Liver (tissue), 8 donors: ENCODE measurements at regions not wholly inside any gene's neighbourhood (a gene's known extent, or its start where the extent isn't known, plus 50 kb on each side); places are given as distances from the start of the nearest gene placed in this dataset.

Experiments used
- DNase-seq: peaks from one replicate; pipeline ENCODE4 v3.0.0-alpha.2; 2017; ENCODE audit warnings: low spot score
- H3K27ac ChIP-seq, 2 donors: one replicate each; pipeline ENCODE4 v1.7.0; 2013; ENCODE audit warnings: inconsistent platforms in 2 of 2, low read length in 2 of 2, control low read depth in 1 of 2, low read depth in 1 of 2, mild to moderate bottlenecking in 1 of 2
- H3K27me3 ChIP-seq, 4 donors: one replicate each; pipeline versions ENCODE4 v1.6.1 to v1.7.0; 2013; ENCODE audit warnings: low read length in 3 of 4, inconsistent platforms in 1 of 4, mild to moderate bottlenecking in 1 of 4, moderate library complexity in 1 of 4; ENCODE audit not compliant: control insufficient read depth in 4 of 4, insufficient read depth in 4 of 4
- H3K36me3 ChIP-seq, 4 donors: one replicate each; pipeline versions ENCODE4 v1.6.1 to v1.7.0; 2013; ENCODE audit warnings: low read length in 3 of 4, mild to moderate bottlenecking in 3 of 4, low read depth in 1 of 4, moderate library complexity in 1 of 4; ENCODE audit not compliant: control insufficient read depth in 4 of 4, insufficient read depth in 3 of 4
- H3K4me1 ChIP-seq, 4 donors: one replicate each; pipeline versions ENCODE4 v1.6.1 to v1.7.0; 2013; ENCODE audit warnings: low read length in 3 of 4, mild to moderate bottlenecking in 3 of 4, moderate library complexity in 1 of 4; ENCODE audit not compliant: control insufficient read depth in 4 of 4, insufficient read depth in 4 of 4
- H3K4me3 ChIP-seq, 3 donors: one replicate each; pipeline versions ENCODE4 v1.6.1 to v1.7.0; 2013; ENCODE audit warnings: low read length in 3 of 3, control low read depth in 1 of 3, low read depth in 1 of 3, mild to moderate bottlenecking in 1 of 3
- H3K9ac ChIP-seq, 2 donors: one replicate each; pipeline ENCODE4 v1.7.0; 2013; ENCODE audit warnings: low read length in 2 of 2, mild to moderate bottlenecking in 2 of 2, moderate library complexity in 2 of 2, control low read depth in 1 of 2, low read depth in 1 of 2
- H3K9me3 ChIP-seq, 4 donors: one replicate each; pipeline versions ENCODE4 v1.6.1 to v1.7.0; 2013; ENCODE audit warnings: low read length in 3 of 4; ENCODE audit not compliant: control insufficient read depth in 4 of 4
- ATF3 ChIP-seq: IDR thresholded peaks from 2 replicates; pipeline ENCODE4 v1.6.1; 2016; ENCODE audit warnings: antibody characterized with exemption
- CTCF ChIP-seq: fragments of 150-350 bp; IDR thresholded peaks from 2 replicates; pipeline ENCODE4 v1.5.1; 2017; ENCODE audit warnings: improper control_type of control experiment, low read depth, low read length; ENCODE audit not compliant: missing input control
- EGR1 ChIP-seq, 2 donors: IDR thresholded peaks; 2 replicates each; pipeline ENCODE4 v1.6.1; 2016 to 2018; ENCODE audit warnings: antibody characterized with exemption in 2 of 2, low read depth in 2 of 2
- FOXA1 ChIP-seq: IDR thresholded peaks from 2 replicates; pipeline ENCODE4 v1.6.1; 2016; ENCODE audit warnings: antibody characterized with exemption
- FOXA2 ChIP-seq: IDR thresholded peaks from 2 replicates; pipeline ENCODE4 v1.6.1; 2016; ENCODE audit warnings: antibody characterized with exemption
- GABPA ChIP-seq, 2 donors: IDR thresholded peaks in 1 of 2; conservative IDR thresholded peaks in 1 of 2; 2 replicates each; pipeline ENCODE4 v1.6.1; 2016; ENCODE audit warnings: antibody characterized with exemption in 2 of 2, mild to moderate bottlenecking in 1 of 2, moderate library complexity in 1 of 2
- HNF4A ChIP-seq, 2 donors: conservative IDR thresholded peaks; 2 replicates each; pipeline ENCODE4 v1.6.1; 2016; ENCODE audit warnings: antibody characterized with exemption in 2 of 2, mild to moderate bottlenecking in 2 of 2
- HNF4G ChIP-seq: IDR thresholded peaks from 2 replicates; pipeline ENCODE4 v1.6.1; 2016; ENCODE audit warnings: antibody characterized with exemption
- JUND ChIP-seq, 2 donors: IDR thresholded peaks; 2 replicates each; pipeline ENCODE4 v1.6.1; 2016; ENCODE audit warnings: antibody characterized with exemption in 2 of 2
- MAX ChIP-seq: IDR thresholded peaks from 2 replicates; pipeline ENCODE4 v1.6.1; 2016; ENCODE audit warnings: antibody characterized with exemption
- NR2F2 ChIP-seq: IDR thresholded peaks from 2 replicates; pipeline ENCODE4 v1.6.1; 2016; ENCODE audit warnings: antibody characterized with exemption
- RAD21 ChIP-seq, 2 donors: IDR thresholded peaks; 2 replicates each; pipeline ENCODE4 v1.6.1; 2016; ENCODE audit warnings: antibody characterized with exemption in 2 of 2, mild to moderate bottlenecking in 2 of 2
- REST ChIP-seq: IDR thresholded peaks from 2 replicates; pipeline ENCODE4 v1.6.1; 2016; ENCODE audit warnings: antibody characterized with exemption, mild to moderate bottlenecking
- RXRA ChIP-seq, 2 donors: IDR thresholded peaks; 2 replicates each; pipeline ENCODE4 v1.6.1; 2017 to 2018; ENCODE audit warnings: antibody characterized with exemption in 2 of 2, mild to moderate bottlenecking in 1 of 2
- SP1 ChIP-seq: IDR thresholded peaks from 2 replicates; pipeline ENCODE4 v1.6.1; 2018; ENCODE audit warnings: antibody characterized with exemption, mild to moderate bottlenecking
- TAF1 ChIP-seq: conservative IDR thresholded peaks from 2 replicates; pipeline ENCODE4 v1.6.1; 2016; ENCODE audit warnings: antibody characterized with exemption, mild to moderate bottlenecking
- YY1 ChIP-seq: IDR thresholded peaks from 2 replicates; pipeline ENCODE4 v1.6.1; 2016; ENCODE audit warnings: antibody characterized with exemption, mild to moderate bottlenecking
- ZBTB33 ChIP-seq: IDR thresholded peaks from 2 replicates; pipeline ENCODE4 v1.6.1; 2016; ENCODE audit warnings: antibody characterized with exemption
- WGBS: extraction: QIAGEN DNeasy Blood & Tissue Kit; methylation state at CpG from one replicate; pipeline ENCODE4 v1.1.7; 2013; 5-methylcytosine and 5-hydroxymethylcytosine counted together
- donor health status: healthy.
- donor health status: healthy.
- donor health status: healthy.
- donor health status: healthy.
- donor health status: healthy.

- H3K4me3 ChIP-seq, result no peak overlapping the region
- H3K9ac ChIP-seq, result no peak overlapping the region
- no peak for DNase-seq
- no peaks in the 10 kb centered on the region for H3K36me3 ChIP-seq
- H3K27ac ChIP-seq, result no peak overlapping the region
- H3K4me1 ChIP-seq, result peaks cover 0 to 4% (median 0%) of the 10 kb centered on the region in 4 donors
- peaks cover 0 to 5% (median 0%) of the 10 kb centered on the region in 4 donors for H3K9me3 ChIP-seq
- TF ChIP-seq JUND (IDR thresholded peaks at IDR 0.05), result no peak
- TF ChIP-seq FOXA1, result no peak
- no peak for TF ChIP-seq FOXA2
- no peak for TF ChIP-seq YY1
- no peak for TF ChIP-seq ZBTB33
- TF ChIP-seq ATF3, result no peak
- TF ChIP-seq RXRA (IDR thresholded peaks at IDR 0.05), result no peak
- TF ChIP-seq EGR1 (IDR thresholded peaks at IDR 0.05; ENCODE audit: low read depth in 2 of 2), result no peak
- no peak for TF ChIP-seq MAX
- no peak for TF ChIP-seq REST
- no peak for TF ChIP-seq GABPA (IDR thresholded peaks at IDR 0.05 in 1 of 2, conservative IDR thresholded peaks at IDR 0.05 in 1 of 2)
- no peak for TF ChIP-seq CTCF
- TF ChIP-seq HNF4A (conservative IDR thresholded peaks at IDR 0.05), result no peak
- TF ChIP-seq TAF1, result no peak
- no peak for TF ChIP-seq HNF4G
- peaks cover 0 to 8% (median under 1%) of the 10 kb centered on the region in 4 donors for H3K27me3 ChIP-seq
- 44% methylated on average over 2 of the region's 2 CpGs for WGBS
These were observed 81.8 kb upstream of the SPACA1 start for GRCh38 chr6:87965806-87966205.

- Histone ChIP-seq H3K9me3 (peaks cover 0 to 5% (median 0%) of the 10 kb centered on the region in 4 donors), H3K27ac (no peak overlapping the region), H3K4me1 (no peaks in the 10 kb centered on the region), H3K9ac (no peak overlapping the region), H3K27me3 (no peaks in the 10 kb centered on the region), H3K4me3 (no peak overlapping the region), H3K36me3 (no peaks in the 10 kb centered on the region)
- DNase-seq, result no peak
- 92% methylated on average over 1 of the region's 1 CpG for WGBS
- TF ChIP-seq GABPA (IDR thresholded peaks at IDR 0.05 in 1 of 2, conservative IDR thresholded peaks at IDR 0.05 in 1 of 2) (no peak), REST (no peak), RXRA (IDR thresholded peaks at IDR 0.05) (no peak), NR2F2 (no peak), TAF1 (no peak), HNF4G (no peak), CTCF (no peak), MAX (no peak), SP1 (no peak), FOXA2 (no peak), RAD21 (IDR thresholded peaks at IDR 0.05) (no peak), JUND (IDR thresholded peaks at IDR 0.05) (no peak), HNF4A (conservative IDR thresholded peaks at IDR 0.05) (no peak)
These were observed 88.6 kb upstream of the SPACA1 start for GRCh38 chr6:87959083-87959482.
